ENCODE measurements at regions not wholly inside any gene's neighbourhood (a gene's known extent, or its start where the extent isn't known, plus 50 kb on each side); places are given as distances from the start of the nearest gene placed in this dataset.

DNA sequence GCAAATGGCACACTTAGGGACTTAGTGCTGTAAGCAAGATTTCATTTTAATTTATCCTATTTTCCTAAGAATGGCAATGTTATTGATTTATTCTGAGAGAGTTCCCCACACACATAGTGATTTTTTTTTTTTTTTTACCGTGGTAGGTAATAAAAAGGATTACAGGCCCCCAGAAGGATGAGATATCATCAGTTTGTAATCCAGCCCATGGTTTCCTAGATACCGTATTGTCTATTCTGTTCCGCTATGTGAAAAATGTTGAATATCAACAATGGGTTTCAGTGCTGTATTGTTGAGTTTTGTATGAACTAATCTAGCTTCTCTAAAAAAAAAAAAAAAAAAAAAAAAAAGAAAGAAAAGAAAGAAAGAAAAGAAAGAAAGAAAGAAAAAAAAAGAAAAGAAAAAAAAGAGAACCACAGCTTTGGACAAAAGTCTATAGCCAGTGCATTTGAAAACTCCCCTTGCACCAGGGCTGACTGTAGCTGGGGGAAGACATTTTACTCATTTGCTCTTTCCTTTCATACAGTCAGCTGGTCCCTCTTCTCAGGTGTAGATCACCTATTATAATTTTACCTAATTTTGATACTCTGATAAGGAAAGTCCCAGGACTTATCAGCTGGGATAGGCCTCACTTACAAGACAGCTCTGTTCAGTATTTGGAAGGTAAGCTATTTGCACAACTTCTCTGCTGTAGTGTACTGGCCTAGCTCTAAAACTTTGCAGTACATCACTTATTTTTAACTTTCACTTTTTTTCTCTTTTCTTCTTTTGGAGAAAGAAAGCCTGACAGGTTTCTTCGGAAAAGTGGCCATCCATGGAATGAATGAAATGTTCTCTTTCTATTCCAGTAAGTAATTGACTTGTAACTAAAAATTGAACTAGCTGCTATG lies 101.4 kb upstream of the SOX2 start:
- TF ChIP-seq, protein P1, sequence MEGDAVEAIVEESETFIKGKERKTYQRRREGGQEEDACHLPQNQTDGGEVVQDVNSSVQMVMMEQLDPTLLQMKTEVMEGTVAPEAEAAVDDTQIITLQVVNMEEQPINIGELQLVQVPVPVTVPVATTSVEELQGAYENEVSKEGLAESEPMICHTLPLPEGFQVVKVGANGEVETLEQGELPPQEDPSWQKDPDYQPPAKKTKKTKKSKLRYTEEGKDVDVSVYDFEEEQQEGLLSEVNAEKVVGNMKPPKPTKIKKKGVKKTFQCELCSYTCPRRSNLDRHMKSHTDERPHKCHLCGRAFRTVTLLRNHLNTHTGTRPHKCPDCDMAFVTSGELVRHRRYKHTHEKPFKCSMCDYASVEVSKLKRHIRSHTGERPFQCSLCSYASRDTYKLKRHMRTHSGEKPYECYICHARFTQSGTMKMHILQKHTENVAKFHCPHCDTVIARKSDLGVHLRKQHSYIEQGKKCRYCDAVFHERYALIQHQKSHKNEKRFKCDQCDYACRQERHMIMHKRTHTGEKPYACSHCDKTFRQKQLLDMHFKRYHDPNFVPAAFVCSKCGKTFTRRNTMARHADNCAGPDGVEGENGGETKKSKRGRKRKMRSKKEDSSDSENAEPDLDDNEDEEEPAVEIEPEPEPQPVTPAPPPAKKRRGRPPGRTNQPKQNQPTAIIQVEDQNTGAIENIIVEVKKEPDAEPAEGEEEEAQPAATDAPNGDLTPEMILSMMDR (IDR thresholded peaks at IDR 0.05): no peak
- TF ChIP-seq POLR2A (IDR thresholded peaks at IDR 0.05): no peak

All from upper lobe of left lung (tissue), 4 donors.